GM13976 (cell line): ENCODE measurements at regions not wholly inside any gene's neighbourhood (a gene's known extent, or its start where the extent isn't known, plus 50 kb on each side); places are given as distances from the start of the nearest gene placed in this dataset.

Experiments
- DNase-seq: peaks from one replicate; pipeline ENCODE4 v3.0.0; 2012; ENCODE audit warnings: low spot score
- in situ Hi-C: fragments of 300-500 bp; cut with MboI; formaldehyde crosslinking; loops from one replicate; pipeline ENCODE4 v1.12.0; 2022; ENCODE audit warnings: low sequenced_read_pairs, mixed read lengths, inconsistent platforms; ENCODE audit not compliant: unreplicated experiment
- TF ChIP-seq, protein P1 (sequence below): IDR thresholded peaks from 2 replicates; pipeline ENCODE4 v1.5.1; 2012; ENCODE audit warnings: borderline replicate concordance, mild to moderate bottlenecking; ENCODE audit not compliant: insufficient read depth; ENCODE audit errors: extremely low read depth, missing control alignments, control extremely low read depth

DNA sequence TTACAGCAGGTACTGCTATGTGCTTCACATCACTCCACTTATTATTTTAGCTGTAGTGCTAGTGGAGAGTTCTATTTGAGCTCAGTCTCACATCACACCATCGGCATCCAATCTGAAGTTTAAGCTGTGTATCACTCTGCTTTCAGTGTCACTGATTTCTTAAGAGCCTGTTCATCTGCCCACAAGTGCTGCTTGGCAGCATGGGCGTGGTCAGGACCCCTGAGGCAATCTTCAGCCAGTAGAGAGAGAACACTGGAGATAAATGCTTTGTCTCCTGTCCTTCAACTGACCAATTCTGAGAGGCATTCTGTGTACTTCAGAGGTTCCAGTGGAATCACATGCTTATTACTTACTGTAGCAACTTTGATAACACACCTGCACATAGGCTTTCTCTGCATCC is 728.8 kb downstream of the RPS29 start:
- no peak for DNase-seq
- in situ Hi-C loops, result no loop called here
- TF ChIP-seq, protein P1, sequence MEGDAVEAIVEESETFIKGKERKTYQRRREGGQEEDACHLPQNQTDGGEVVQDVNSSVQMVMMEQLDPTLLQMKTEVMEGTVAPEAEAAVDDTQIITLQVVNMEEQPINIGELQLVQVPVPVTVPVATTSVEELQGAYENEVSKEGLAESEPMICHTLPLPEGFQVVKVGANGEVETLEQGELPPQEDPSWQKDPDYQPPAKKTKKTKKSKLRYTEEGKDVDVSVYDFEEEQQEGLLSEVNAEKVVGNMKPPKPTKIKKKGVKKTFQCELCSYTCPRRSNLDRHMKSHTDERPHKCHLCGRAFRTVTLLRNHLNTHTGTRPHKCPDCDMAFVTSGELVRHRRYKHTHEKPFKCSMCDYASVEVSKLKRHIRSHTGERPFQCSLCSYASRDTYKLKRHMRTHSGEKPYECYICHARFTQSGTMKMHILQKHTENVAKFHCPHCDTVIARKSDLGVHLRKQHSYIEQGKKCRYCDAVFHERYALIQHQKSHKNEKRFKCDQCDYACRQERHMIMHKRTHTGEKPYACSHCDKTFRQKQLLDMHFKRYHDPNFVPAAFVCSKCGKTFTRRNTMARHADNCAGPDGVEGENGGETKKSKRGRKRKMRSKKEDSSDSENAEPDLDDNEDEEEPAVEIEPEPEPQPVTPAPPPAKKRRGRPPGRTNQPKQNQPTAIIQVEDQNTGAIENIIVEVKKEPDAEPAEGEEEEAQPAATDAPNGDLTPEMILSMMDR, result no peak

DNA sequence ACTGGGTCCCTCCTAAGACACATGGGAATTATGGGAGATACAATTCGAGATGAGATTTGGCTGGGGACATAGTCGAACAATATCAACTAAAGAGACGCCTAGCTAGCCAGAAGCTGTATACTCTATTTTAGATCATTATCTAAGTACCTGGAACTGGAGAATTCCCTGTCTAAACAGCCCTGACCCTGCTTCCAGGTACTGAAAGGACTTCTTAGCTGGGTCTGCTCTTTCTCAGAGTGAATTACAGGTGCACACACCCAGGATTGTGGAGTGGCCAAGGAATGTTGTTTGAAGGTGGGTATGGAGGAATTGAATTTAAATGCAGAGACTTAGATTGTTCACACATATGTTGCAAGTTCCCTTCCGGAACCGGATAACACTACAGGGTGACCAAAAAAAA is 733.0 kb downstream of the RPS29 start:
- TF ChIP-seq, protein P1, result no peak
- in situ Hi-C loops, result no loop called here
- DNase-seq, result no peak

DNA sequence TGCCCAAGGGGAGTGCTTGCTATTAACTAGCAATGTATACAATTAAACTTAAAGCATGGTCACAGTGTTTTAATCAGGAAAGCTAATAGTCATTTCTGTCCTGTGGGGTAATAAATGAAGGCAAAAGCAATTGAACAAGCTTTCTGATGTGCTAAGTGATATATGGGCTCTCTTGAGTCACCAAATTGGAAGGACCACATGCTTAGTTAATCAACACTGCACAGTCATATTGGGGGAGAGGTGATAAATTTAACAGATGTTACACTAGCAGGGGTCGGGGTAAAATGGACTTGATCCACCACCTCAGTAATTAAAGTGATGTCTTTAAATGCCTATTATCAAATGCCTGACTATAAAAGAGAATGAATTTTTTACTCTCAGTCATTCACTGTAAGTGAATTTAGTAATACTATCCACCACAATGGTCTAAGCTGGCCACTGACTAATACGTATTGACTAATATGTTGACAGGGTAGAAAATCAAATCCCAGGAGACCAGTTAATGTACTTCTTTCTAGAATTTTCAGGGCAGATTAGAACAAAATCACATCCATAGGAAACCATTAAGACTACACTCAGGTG is 736.3 kb downstream of the RPS29 start:
- DNase-seq, result no peak
- in situ Hi-C loops, result no loop called here
- TF ChIP-seq, protein P1, result no peak

DNA sequence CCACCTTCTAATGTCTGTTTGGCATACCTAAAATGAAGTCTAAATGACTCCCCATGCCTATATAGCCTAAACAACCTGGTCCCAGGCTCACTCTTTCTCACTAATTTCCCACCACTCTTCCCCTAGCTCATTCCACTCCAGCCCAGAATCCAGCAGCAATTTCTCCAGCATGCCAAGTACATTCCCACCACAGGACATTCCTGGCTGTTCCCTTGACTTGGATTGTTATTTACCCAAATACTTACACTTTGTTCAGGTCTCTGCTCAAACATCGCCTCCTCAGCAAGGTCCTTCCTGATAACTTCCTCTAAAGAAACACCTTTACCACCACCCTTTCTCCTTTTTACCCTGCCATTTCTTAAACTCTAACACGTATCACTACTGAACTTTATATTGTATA is 743.4 kb downstream of the RPS29 start:
- TF ChIP-seq, protein P1, result no peak
- in situ Hi-C loops, result no loop called here
- no peak for DNase-seq

DNA sequence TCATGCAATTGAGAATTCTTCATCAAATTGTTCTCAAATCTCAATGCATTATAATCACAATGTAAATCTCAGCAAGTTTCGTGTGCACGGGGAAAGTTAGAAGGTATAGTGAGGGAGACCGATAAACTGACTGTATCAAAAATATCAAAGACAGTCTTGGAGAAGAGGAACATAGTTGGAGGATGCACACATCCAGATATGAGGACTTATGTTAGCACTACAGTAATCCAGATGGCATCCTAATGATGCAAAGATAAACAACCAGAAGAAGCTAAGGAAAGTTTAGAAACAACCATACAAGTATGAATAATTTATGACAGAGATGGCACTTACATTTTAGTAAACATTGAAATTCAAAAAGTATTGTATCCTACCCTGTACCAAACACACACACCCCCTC is 760.1 kb downstream of the RPS29 start:
- DNase-seq, result no peak
- TF ChIP-seq, protein P1, result no peak
- in situ Hi-C loops, result no loop called here

DNA sequence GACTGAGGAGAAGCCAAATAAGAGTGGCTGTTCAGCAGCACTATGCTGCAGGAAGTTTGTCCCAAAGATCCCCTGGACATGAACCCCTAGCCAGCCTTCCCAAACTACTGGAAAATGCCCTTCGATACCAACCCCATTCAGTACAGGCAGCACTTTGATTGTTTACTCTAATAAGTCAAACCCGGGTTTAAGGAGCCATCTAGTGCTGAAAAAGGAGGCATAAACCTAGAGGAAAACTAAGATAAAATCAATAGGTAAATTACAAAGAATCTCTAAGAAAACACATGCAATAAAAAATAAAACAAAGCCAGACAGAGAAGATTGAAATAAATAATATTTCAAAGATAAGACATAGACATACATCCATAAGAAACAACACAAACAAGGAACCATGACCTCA is 771.6 kb downstream of the RPS29 start:
- TF ChIP-seq, protein P1, result no peak
- in situ Hi-C loops, result no loop called here
- DNase-seq, result no peak

DNA sequence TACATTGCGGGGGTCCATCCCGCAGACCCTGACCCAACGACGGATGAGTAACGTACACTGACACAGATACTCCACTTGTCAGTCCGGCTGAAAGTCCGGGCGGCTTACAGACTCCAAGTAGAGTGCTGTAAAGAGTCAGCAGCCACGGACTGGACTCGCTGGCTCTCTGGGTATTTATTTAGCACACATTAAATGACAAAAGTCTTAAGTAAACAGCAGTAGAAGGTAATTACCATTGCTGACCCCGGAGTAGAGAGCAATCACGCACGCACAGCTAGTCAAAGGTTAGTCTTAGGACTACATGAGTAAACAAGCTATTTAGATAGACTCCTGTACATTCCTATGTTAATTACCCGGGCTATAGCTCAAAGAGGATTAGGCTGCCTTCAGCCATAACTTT is 780.9 kb downstream of the RPS29 start:
- TF ChIP-seq, protein P1, result no peak
- in situ Hi-C loops, result no loop called here
- DNase-seq, result no peak
